CD4-positive, alpha-beta memory T cell (primary cell): ENCODE measurements at regions not wholly inside any gene's neighbourhood (a gene's known extent, or its start where the extent isn't known, plus 50 kb on each side); places are given as distances from the start of the nearest gene placed in this dataset.
"Not testable (repeated sequence)": the region's sequence is repeated elsewhere in the genome, so short reads cannot be mapped to it uniquely, and the experiment has no call there.

ENCODE experiments used
- CTCF ChIA-PET: fragments of 350-600 bp; sonication (Branson Sonifier 250); formaldehyde crosslinking; loops from one replicate; lab custom pipeline; 2021; ENCODE audit warnings: inconsistent platforms; ENCODE audit not compliant: partially characterized antibody; lab: Charles Lee
- POLR2A ChIA-PET: fragments of 350-600 bp; sonication (Branson Sonifier 250); formaldehyde crosslinking; loops from one replicate; lab custom pipeline; 2021; ENCODE audit not compliant: partially characterized antibody; lab: Charles Lee
- DNase-seq, 5 donors: peaks; one replicate each; pipeline versions ENCODE4 v3.0.0 to v3.0.0-alpha.2; 2020 to 2022; ENCODE audit warnings: mixed read lengths in 1 of 5
- H3K27ac ChIP-seq: one replicate; pipeline ENCODE4 v1.7.0; 2013; ENCODE audit warnings: low read depth, low read length
- H3K27me3 ChIP-seq: 2 replicates; pipeline ENCODE4 v1.7.0; 2013; ENCODE audit warnings: mild to moderate bottlenecking, low read length, moderate library complexity; ENCODE audit not compliant: insufficient read depth
- H3K36me3 ChIP-seq: 2 replicates; pipeline ENCODE4 v1.7.0; 2013; ENCODE audit warnings: mild to moderate bottlenecking, low read length, moderate library complexity; ENCODE audit not compliant: insufficient read depth
- H3K4me1 ChIP-seq: 2 replicates; pipeline ENCODE4 v1.7.0; 2013; ENCODE audit warnings: mild to moderate bottlenecking, low read length, moderate library complexity; ENCODE audit not compliant: insufficient read depth
- H3K4me3 ChIP-seq, 2 donors: one replicate each; pipeline ENCODE4 v1.7.0; 2013; ENCODE audit warnings: low read length in 2 of 2, mild to moderate bottlenecking in 1 of 2
- H3K9me3 ChIP-seq, 2 donors: one replicate each; pipeline ENCODE4 v1.7.0; 2013; ENCODE audit warnings: low read length in 2 of 2, control low read depth in 1 of 2; ENCODE audit not compliant: control insufficient read depth in 1 of 2
- H3K27ac Mint-ChIP-seq, 7 donors: one replicate each; pipeline ENCODE4 v1.8.0; 2020 to 2021; ENCODE audit warnings: mixed read lengths in 7 of 7, mild to moderate bottlenecking in 6 of 7, inconsistent platforms in 3 of 7, moderate library complexity in 3 of 7
- H3K27me3 Mint-ChIP-seq, 2 donors: one replicate each; pipeline ENCODE4 v1.8.0; 2020 to 2021; ENCODE audit warnings: mixed read lengths in 2 of 2
- H3K36me3 Mint-ChIP-seq, 2 donors: one replicate each; pipeline ENCODE4 v1.8.0; 2020 to 2021; ENCODE audit warnings: mixed read lengths in 2 of 2, inconsistent platforms in 1 of 2, mild to moderate bottlenecking in 1 of 2
- H3K4me1 Mint-ChIP-seq, 4 donors: one replicate each; pipeline ENCODE4 v1.8.0; 2020 to 2021; ENCODE audit warnings: mixed read lengths in 4 of 4, mild to moderate bottlenecking in 1 of 4
- H3K4me3 Mint-ChIP-seq, 8 donors: one replicate each; pipeline ENCODE4 v1.8.0; 2020 to 2021; ENCODE audit warnings: mixed read lengths in 8 of 8, mild to moderate bottlenecking in 7 of 8, moderate library complexity in 6 of 8, inconsistent platforms in 3 of 8
- H3K9me3 Mint-ChIP-seq, 8 donors: one replicate each; pipeline ENCODE4 v1.8.0; 2020 to 2021; ENCODE audit warnings: mixed read lengths in 8 of 8, mild to moderate bottlenecking in 5 of 8, inconsistent platforms in 3 of 8, moderate library complexity in 1 of 8
- intact Hi-C: fragments of 100-400 bp; cut with micrococcal nuclease; formaldehyde crosslinking; loops from one replicate; pipeline ENCODE4 v1.15.1; 2023

DNA sequence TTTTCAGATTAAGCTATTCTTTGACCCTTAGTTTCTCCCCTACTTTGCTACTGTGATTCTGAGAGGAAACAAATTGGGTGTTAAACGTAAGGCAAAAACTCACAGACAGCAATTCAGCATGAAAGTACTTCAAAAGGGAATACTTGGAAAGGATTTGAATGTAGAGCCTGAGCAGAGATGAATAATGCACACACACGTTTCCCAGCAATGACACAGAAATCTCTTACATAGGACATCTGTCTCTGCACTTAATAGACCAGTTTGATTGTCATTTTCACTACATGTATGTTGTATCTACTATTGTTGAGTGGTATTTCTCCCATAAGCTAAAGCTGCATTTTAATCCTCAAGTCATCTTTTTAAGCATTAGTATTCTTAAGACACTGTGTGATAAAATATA, 166.1 kb upstream of the TEX13C start:
- POLR2A ChIA-PET = no interaction called here
- Histone ChIP-seq H3K27me3 (no peaks in the 10 kb centered on the region), H3K4me3 (no peak overlapping the region), H3K27ac (no peak overlapping the region), H3K9me3 (no peaks in the 10 kb centered on the region), H3K36me3 (no peaks in the 10 kb centered on the region), H3K4me1 (no peaks in the 10 kb centered on the region)
- no peaks in the 10 kb centered on the region for H3K36me3 Mint-ChIP-seq
- no peak overlapping the region for H3K27ac Mint-ChIP-seq
- H3K27me3 Mint-ChIP-seq = no peaks in the 10 kb centered on the region
- DNase-seq = no peak
- CTCF ChIA-PET = no interaction called here
- intact Hi-C loops = no loop called here
- no peaks in the 10 kb centered on the region for H3K4me1 Mint-ChIP-seq
- H3K9me3 Mint-ChIP-seq = no peaks in the 10 kb centered on the region
- H3K4me3 Mint-ChIP-seq = no peak overlapping the region

DNA sequence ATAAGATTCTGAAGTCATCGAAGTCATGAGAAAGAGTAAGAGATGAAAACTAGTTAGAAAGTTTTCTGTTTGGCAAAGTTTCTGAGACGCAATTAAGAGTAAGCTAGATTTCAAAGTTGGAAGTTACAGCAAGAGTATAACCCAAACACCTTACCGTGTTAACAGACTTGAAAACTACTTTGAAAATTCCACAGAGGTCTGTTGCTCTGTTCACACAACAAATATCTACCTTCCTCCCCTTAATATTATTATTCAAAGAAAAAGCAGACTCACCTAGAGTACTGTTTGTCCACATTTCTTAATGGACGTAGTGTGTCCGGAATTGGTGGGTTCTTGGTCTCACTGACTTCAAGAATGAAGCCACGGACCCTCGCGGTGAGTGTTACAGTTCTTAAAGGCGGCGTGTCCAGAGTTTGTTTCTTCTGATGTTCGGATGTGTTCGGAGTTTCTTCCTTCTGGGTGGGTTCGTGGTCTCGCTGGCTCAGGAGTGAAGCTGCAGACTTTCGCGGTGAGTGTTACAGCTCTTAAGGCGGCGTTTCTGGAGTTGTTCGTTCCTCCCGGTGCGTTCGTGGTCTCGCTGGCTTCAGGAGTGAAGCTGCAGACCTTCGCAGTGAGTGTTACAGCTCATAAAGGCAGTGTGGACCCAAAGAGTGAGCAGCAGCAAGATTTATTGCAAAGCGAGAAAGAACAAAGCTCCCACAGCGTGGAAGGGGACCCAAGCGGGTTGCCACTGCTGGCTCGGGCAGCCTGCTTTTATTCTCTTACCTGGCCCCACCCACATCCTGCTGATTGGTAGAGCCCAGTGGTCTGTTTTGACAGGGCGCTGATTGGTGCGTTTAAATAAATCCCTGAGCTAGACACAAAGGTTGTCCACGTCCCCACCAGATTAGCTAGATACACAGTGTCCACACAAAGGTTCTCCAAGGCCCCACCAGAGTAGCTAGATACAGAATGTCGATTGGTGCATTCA, 165.1 kb upstream of the TEX13C start:
- H3K4me1 ChIP-seq, H3K4me3 ChIP-seq, H3K27me3 ChIP-seq, H3K27ac ChIP-seq, H3K36me3 ChIP-seq, DNase-seq, intact Hi-C loops, H3K4me1 Mint-ChIP-seq, H3K9me3 ChIP-seq, CTCF ChIA-PET, H3K27me3 Mint-ChIP-seq, H3K4me3 Mint-ChIP-seq, POLR2A ChIA-PET, H3K36me3 Mint-ChIP-seq, H3K9me3 Mint-ChIP-seq, H3K27ac Mint-ChIP-seq: not testable (repeated sequence)

DNA sequence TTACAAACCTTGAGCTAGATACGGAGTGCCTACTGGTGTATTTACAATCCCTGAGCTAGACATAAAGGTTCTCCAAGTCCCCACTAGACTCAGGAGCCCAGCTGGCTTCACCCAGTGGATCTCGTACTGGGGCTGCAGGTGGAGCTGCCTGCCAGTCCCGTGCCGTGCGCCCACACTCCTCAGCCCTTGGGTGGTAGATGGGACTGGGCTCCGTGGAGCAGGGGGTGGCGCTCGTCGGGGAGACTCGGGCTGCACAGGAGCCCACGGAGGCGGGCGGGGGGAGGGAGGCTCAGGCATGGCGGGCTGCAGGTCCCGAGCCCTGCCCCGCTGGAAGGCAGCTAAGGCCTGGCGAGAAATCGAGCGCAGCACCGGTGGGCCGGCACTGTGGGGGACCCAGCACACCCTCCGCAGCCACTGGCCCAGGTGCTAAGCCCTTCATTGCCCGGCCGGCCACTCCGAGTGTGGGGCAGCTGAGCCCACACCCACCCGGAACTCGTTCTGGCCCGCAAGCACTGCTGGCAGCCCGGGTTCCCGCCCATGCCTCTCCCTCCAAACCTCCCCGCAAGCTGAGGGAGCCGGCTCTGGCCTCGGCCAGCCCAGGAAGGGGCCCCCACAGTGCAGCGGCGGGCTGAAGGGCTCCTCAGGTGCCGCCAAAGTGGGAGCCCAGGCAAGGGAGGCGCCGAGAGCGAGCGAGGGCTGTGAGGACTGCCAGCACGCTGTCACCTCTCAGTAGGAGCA, 164.2 kb upstream of the TEX13C start:
- H3K4me1 ChIP-seq, H3K27ac Mint-ChIP-seq, intact Hi-C loops, CTCF ChIA-PET, H3K9me3 Mint-ChIP-seq, H3K27ac ChIP-seq, DNase-seq, H3K36me3 ChIP-seq, H3K4me3 Mint-ChIP-seq, H3K9me3 ChIP-seq, POLR2A ChIA-PET, H3K27me3 Mint-ChIP-seq, H3K36me3 Mint-ChIP-seq, H3K4me1 Mint-ChIP-seq, H3K4me3 ChIP-seq, H3K27me3 ChIP-seq: not testable (repeated sequence)

DNA sequence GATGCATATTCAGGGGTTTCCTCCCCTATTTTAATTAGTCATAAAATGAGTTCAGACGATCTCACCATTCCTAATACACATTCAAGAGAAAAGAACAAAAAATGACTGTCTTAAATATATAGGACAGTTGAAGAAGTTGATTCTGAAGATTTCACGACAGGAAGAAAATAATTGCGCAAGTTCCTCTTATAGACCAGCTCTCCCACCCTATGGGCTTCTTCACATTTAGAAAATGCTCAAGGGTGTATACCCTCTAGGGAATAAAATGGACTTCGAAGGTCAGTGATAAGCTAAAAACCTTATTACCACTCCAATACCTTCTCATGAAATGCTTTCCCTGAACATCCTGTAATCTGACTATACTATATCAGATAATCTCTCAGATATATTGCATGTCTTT, 149.2 kb upstream of the TEX13C start:
- H3K9me3 ChIP-seq = no peaks in the 10 kb centered on the region
- Mint-ChIP-seq H3K9me3 (peaks cover 0 to 3% (median 0%) of the 10 kb centered on the region in 8 donors), H3K27me3 (peaks cover 0 to 2% of the 10 kb centered on the region in 2 donors), H3K36me3 (no peaks in the 10 kb centered on the region), H3K4me3 (no peak overlapping the region), H3K4me1 (no peaks in the 10 kb centered on the region), H3K27ac (no peak overlapping the region)
- intact Hi-C loops = no loop called here
- no peak for DNase-seq
- POLR2A ChIA-PET = no interaction called here
- H3K36me3 ChIP-seq = no peaks in the 10 kb centered on the region
- H3K4me3 ChIP-seq = no peak overlapping the region
- H3K27me3 ChIP-seq = no peaks in the 10 kb centered on the region
- CTCF ChIA-PET = no interaction called here
- no peak overlapping the region for H3K27ac ChIP-seq
- no peaks in the 10 kb centered on the region for H3K4me1 ChIP-seq

DNA sequence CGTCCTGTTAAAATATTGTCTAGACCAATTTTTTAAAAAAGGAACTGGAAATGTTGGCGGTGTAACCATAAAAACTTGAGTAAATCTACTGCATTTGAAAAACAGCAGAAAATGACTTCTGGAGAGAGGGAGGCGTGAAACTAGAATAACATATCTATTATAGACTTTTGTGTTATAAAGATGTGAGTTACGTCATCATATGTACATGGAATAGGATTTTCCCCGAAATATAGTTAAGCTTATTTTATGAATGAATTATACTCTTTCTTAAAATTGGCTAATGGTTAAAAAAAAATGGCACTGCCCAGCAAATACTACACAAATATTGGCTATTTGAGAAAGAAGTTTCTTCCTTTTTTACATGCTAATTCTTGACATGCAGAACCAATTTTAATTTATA, 147.1 kb upstream of the TEX13C start:
- H3K4me3 Mint-ChIP-seq = no peak overlapping the region

DNA sequence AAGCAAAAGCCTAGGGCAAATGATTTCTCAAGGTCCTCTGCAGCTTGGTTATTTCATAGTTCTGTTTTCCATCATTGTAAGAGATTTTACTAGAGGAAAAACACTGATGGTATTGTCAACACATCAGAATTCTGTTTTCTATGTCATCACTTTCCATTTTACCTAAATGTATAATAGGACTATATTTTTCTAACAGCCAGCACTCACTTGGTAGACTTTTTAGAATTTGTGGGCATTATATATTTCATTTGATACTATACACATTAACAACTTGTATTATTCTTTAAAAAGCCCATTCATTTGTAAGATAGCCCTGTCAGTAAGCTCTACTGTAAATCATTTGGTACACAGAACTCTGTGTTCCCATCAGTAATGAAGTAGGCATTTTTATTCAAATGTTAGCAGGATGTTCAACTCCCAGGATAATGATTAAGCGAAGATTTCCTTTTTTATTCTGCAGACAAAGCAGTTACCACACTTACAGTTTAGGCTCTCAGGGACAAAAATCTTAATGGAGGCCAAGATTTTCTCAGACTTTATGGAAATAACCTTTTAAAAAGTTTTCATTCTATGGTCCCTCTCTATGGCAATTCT, 143.6 kb upstream of the TEX13C start:
- intact Hi-C loops = no loop called here
- ChIA-PET CTCF (no interaction called here), POLR2A (no interaction called here)
- Mint-ChIP-seq H3K4me1 (no peaks in the 10 kb centered on the region), H3K36me3 (no peaks in the 10 kb centered on the region), H3K27ac (no peak overlapping the region), H3K9me3 (peaks cover 0 to 3% (median 0%) of the 10 kb centered on the region in 8 donors), H3K4me3 (no peak overlapping the region), H3K27me3 (peaks cover 0 to 2% of the 10 kb centered on the region in 2 donors)
- DNase-seq = no peak
- H3K27me3 ChIP-seq = no peaks in the 10 kb centered on the region
- H3K4me1 ChIP-seq = no peaks in the 10 kb centered on the region
- no peak overlapping the region for H3K4me3 ChIP-seq
- H3K36me3 ChIP-seq = no peaks in the 10 kb centered on the region
- H3K27ac ChIP-seq = no peak overlapping the region
- H3K9me3 ChIP-seq = no peaks in the 10 kb centered on the region

More for the DNA sequence above, 147.1 kb upstream of the TEX13C start:
- Mint-ChIP-seq H3K36me3 (no peaks in the 10 kb centered on the region), H3K4me1 (no peaks in the 10 kb centered on the region), H3K9me3 (peaks cover 0 to 3% (median 0%) of the 10 kb centered on the region in 8 donors), H3K27me3 (peaks cover 0 to 2% of the 10 kb centered on the region in 2 donors), H3K27ac (no peak overlapping the region)
- Histone ChIP-seq H3K4me1 (no peaks in the 10 kb centered on the region), H3K27ac (no peak overlapping the region), H3K4me3 (no peak overlapping the region), H3K9me3 (no peaks in the 10 kb centered on the region), H3K27me3 (no peaks in the 10 kb centered on the region), H3K36me3 (no peaks in the 10 kb centered on the region)
- POLR2A ChIA-PET = no interaction called here
- CTCF ChIA-PET = no interaction called here
- intact Hi-C loops = no loop called here
- DNase-seq = no peak

DNA sequence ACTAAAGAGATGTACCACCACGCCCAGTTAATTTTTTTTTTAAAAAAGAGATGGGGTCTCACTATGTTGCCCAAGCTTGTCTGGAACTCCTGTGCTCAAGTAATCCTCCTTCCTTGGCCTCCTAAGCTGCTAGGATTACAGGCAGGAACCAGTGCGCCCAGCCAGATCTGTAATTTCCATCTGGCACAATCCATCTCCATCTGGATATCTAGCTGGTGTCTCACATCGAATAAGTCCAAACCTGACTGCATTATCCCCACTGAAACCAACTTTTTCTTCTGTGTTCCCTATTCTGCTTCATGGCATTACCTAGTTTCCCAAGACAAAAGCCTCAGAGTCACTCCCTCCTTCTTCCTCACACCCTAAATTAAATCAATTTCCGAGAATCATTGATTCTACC, 125.8 kb upstream of the TEX13C start:
- Histone ChIP-seq H3K4me1 (no peaks in the 10 kb centered on the region), H3K4me3 (no peak overlapping the region), H3K36me3 (no peaks in the 10 kb centered on the region), H3K27ac (no peak overlapping the region), H3K27me3 (peaks cover 3% of the 10 kb centered on the region), H3K9me3 (no peaks in the 10 kb centered on the region)
- no peak for DNase-seq
- ChIA-PET CTCF (no interaction called here), POLR2A (no interaction called here)
- Mint-ChIP-seq H3K27me3 (peaks cover 5 to 14% of the 10 kb centered on the region in 2 donors), H3K27ac (no peak overlapping the region), H3K36me3 (no peaks in the 10 kb centered on the region), H3K4me3 (no peak overlapping the region), H3K4me1 (no peaks in the 10 kb centered on the region), H3K9me3 (no peaks in the 10 kb centered on the region)
- intact Hi-C loops = no loop called here
